A549 (cell line): ENCODE measurements at regions not wholly inside any gene's neighbourhood (a gene's known extent, or its start where the extent isn't known, plus 50 kb on each side); places are given as distances from the start of the nearest gene placed in this dataset.

Experiments
- ATAC-seq, 2 experiments: fragments of 200-7000 bp in 1 of 2; fragments of >200 bp in 1 of 2; cut with Nextera tagmentation in 1 of 2; cut with Tn5 transposase in 1 of 2; 3 replicates each; pipeline versions ENCODE4 v1.8.0 to v1.9.1; 2018 to 2020; ENCODE audit warnings: mild to moderate bottlenecking in 1 of 2, moderate library complexity in 1 of 2
- CTCF ChIA-PET: fragments of 300-600 bp; sonication (Branson Sonifier 250); formaldehyde crosslinking; extraction: SDS; loops from one replicate; lab custom pipeline; 2021; ENCODE audit warnings: antibody characterized with exemption, inconsistent platforms; lab: Yijun Ruan, JAX
- POLR2A ChIA-PET: fragments of 350-600 bp; formaldehyde crosslinking; extraction: SDS; loops from one replicate; lab custom pipeline; 2021; ENCODE audit warnings: antibody characterized with exemption, inconsistent platforms; lab: Yijun Ruan, JAX
- DNase-seq, 2 experiments: peaks; one replicate each; pipeline versions ENCODE4 v3.0.0 to v3.0.0-alpha.2; 2011 to 2016; ENCODE audit warnings: low read depth in 1 of 2, low spot score in 1 of 2
- FAIRE-seq: peaks from 2 replicates; lab custom pipeline; 2011; peaks lifted over from hg19 to GRCh38; lab: Jason Lieb, UNC
- H3K27ac ChIP-seq, 2 experiments: fragments of >200 bp; sonication (Bioruptor Twin); formaldehyde crosslinking; 3 replicates each; pipeline ENCODE4 v1.5.1; 2016 to 2017
- H3K4me1 ChIP-seq: fragments of >200 bp; sonication (Bioruptor Twin); formaldehyde crosslinking; 3 replicates; pipeline ENCODE4 v1.6.1; 2016
- H3K4me2 ChIP-seq: fragments of >200 bp; sonication (Bioruptor Twin); formaldehyde crosslinking; 3 replicates; pipeline ENCODE4 v1.6.1; 2016
- H3K4me3 ChIP-seq: fragments of >200 bp; sonication (Bioruptor Twin); formaldehyde crosslinking; 3 replicates; pipeline ENCODE4 v1.5.1; 2016
- H3K9me3 ChIP-seq: fragments of >200 bp; sonication (Bioruptor Twin); formaldehyde crosslinking; 3 replicates; pipeline ENCODE4 v1.6.1; 2016
- BHLHE40 ChIP-seq: IDR thresholded peaks from 2 replicates; pipeline ENCODE4 v1.6.1; 2012; ENCODE audit warnings: low read depth, low read length, inconsistent platforms
- EP300 ChIP-seq, 2 experiments: fragments of >200 bp; sonication (Bioruptor Twin); formaldehyde crosslinking; IDR thresholded peaks; 2 replicates in 1 of 2; 3 replicates in 1 of 2; pipeline ENCODE4 v1.6.1; 2016 to 2017
- ESRRA ChIP-seq: fragments of 150-350 bp; IDR thresholded peaks from 2 replicates; pipeline ENCODE4 v1.6.1; 2014; ENCODE audit warnings: mild to moderate bottlenecking, low read length, borderline replicate concordance
- FOSL2 ChIP-seq, 2 experiments: fragments of 450-650 bp in 1 of 2; fragments of >200 bp in 1 of 2; sonication (Bioruptor Twin) in 1 of 2; formaldehyde crosslinking; IDR thresholded peaks; 2 replicates each; pipeline versions ENCODE4 v1.5.0 to v1.6.1; 2016 to 2020; ENCODE audit warnings: mild to moderate bottlenecking in 1 of 2, moderate library complexity in 1 of 2
- JUN ChIP-seq, 2 experiments: fragments of >200 bp; sonication (Bioruptor Twin); formaldehyde crosslinking; IDR thresholded peaks; 2 replicates in 1 of 2; 3 replicates in 1 of 2; pipeline ENCODE4 v1.6.1; 2016 to 2017
- JUNB ChIP-seq: fragments of >200 bp; sonication (Bioruptor Twin); formaldehyde crosslinking; IDR thresholded peaks from 2 replicates; pipeline ENCODE4 v1.6.1; 2016
- KDM1A ChIP-seq: fragments of 200-600 bp; sonication (generic); IDR thresholded peaks from 2 replicates; pipeline ENCODE4 v1.6.1; 2016; ENCODE audit warnings: low read depth, mild to moderate bottlenecking
- POLR2A ChIP-seq: IDR thresholded peaks from 2 replicates; pipeline ENCODE4 v1.6.1; 2012; ENCODE audit warnings: mild to moderate bottlenecking, low read length
- RARB ChIP-seq: fragments of 250-450 bp; sonication (Bioruptor Pico); IDR thresholded peaks from 2 replicates; pipeline ENCODE4 v1.8.0; 2021; ENCODE audit warnings: mild to moderate bottlenecking, moderate library complexity
- REST ChIP-seq: fragments of 200-600 bp; sonication (generic); IDR thresholded peaks from 2 replicates; pipeline ENCODE4 v1.6.1; 2016; ENCODE audit warnings: antibody characterized with exemption, mild to moderate bottlenecking, moderate library complexity
- ZNF302 ChIP-seq: fragments of 250-450 bp; sonication (Bioruptor Pico); IDR thresholded peaks from 2 replicates; pipeline ENCODE4 v1.9.0; 2021; ENCODE audit warnings: inconsistent platforms, mild to moderate bottlenecking, moderate library complexity
- WGBS: methylation state at CpG from one replicate; pipeline ENCODE4 v1.1.6; 2017; ENCODE audit errors: missing lambda C conversion rate; 5-methylcytosine and 5-hydroxymethylcytosine counted together
- TF ChIP-seq, protein P1 (sequence below): IDR thresholded peaks from 2 replicates; pipeline ENCODE4 v1.6.1; 2012
- TF ChIP-seq, protein P2 (sequence below): fragments of >200 bp; sonication (Bioruptor Twin); formaldehyde crosslinking; IDR thresholded peaks from 3 replicates; pipeline ENCODE4 v1.6.1; 2016
- TF ChIP-seq, protein P3 (sequence below): fragments of 250-450 bp; sonication (Bioruptor Pico); IDR thresholded peaks from 2 replicates; pipeline ENCODE4 v1.5.0; 2020; ENCODE audit warnings: low read depth, mild to moderate bottlenecking, moderate library complexity
- TF ChIP-seq, protein P4 (sequence below): fragments of >200 bp; sonication (Bioruptor Twin); formaldehyde crosslinking; IDR thresholded peaks from 3 replicates; pipeline ENCODE4 v1.5.1; 2016
- TF ChIP-seq, protein P5 (sequence below): IDR thresholded peaks from 2 replicates; pipeline ENCODE4 v1.6.1; 2012

GRCh38 chr18:6505498-6505875 is 90.8 kb upstream of the L3MBTL4 start:
- WGBS: 0% methylated on average over 2 of the region's 2 CpGs
- Histone ChIP-seq H3K4me2 (no peak overlapping the region), H3K9me3 (no peaks in the 10 kb centered on the region), H3K27ac (no peak overlapping the region), H3K4me3 (no peak overlapping the region), H3K4me1 (no peaks in the 10 kb centered on the region)
- TF ChIP-seq EP300 (IDR thresholded peaks at IDR 0.05): no peak
- no peak for TF ChIP-seq REST
- no peak for TF ChIP-seq ZNF302 (CRISPR knock-in tag)
- no peak for TF ChIP-seq JUN (IDR thresholded peaks at IDR 0.05)
- TF ChIP-seq BHLHE40: no peak
- TF ChIP-seq POLR2A: no peak
- TF ChIP-seq, protein P1, sequence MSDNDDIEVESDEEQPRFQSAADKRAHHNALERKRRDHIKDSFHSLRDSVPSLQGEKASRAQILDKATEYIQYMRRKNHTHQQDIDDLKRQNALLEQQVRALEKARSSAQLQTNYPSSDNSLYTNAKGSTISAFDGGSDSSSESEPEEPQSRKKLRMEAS: no peak
- TF ChIP-seq RARB (CRISPR knock-in tag): no peak
- TF ChIP-seq JUNB: no peak
- TF ChIP-seq KDM1A: no peak
- TF ChIP-seq, protein P2, sequence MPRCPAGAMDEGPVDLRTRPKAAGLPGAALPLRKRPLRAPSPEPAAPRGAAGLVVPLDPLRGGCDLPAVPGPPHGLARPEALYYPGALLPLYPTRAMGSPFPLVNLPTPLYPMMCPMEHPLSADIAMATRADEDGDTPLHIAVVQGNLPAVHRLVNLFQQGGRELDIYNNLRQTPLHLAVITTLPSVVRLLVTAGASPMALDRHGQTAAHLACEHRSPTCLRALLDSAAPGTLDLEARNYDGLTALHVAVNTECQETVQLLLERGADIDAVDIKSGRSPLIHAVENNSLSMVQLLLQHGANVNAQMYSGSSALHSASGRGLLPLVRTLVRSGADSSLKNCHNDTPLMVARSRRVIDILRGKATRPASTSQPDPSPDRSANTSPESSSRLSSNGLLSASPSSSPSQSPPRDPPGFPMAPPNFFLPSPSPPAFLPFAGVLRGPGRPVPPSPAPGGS: no peak
- TF ChIP-seq, protein P3, sequence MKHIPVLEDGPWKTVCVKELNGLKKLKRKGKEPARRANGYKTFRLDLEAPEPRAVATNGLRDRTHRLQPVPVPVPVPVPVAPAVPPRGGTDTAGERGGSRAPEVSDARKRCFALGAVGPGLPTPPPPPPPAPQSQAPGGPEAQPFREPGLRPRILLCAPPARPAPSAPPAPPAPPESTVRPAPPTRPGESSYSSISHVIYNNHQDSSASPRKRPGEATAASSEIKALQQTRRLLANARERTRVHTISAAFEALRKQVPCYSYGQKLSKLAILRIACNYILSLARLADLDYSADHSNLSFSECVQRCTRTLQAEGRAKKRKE (CRISPR knock-in tag): no peak
- no peak for TF ChIP-seq FOSL2 (IDR thresholded peaks at IDR 0.05)
- TF ChIP-seq FOSL2 (CRISPR knock-in tag; IDR thresholded peaks at IDR 0.05): no peak
- TF ChIP-seq, protein P4, sequence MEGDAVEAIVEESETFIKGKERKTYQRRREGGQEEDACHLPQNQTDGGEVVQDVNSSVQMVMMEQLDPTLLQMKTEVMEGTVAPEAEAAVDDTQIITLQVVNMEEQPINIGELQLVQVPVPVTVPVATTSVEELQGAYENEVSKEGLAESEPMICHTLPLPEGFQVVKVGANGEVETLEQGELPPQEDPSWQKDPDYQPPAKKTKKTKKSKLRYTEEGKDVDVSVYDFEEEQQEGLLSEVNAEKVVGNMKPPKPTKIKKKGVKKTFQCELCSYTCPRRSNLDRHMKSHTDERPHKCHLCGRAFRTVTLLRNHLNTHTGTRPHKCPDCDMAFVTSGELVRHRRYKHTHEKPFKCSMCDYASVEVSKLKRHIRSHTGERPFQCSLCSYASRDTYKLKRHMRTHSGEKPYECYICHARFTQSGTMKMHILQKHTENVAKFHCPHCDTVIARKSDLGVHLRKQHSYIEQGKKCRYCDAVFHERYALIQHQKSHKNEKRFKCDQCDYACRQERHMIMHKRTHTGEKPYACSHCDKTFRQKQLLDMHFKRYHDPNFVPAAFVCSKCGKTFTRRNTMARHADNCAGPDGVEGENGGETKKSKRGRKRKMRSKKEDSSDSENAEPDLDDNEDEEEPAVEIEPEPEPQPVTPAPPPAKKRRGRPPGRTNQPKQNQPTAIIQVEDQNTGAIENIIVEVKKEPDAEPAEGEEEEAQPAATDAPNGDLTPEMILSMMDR: no peak
- TF ChIP-seq, protein P5, sequence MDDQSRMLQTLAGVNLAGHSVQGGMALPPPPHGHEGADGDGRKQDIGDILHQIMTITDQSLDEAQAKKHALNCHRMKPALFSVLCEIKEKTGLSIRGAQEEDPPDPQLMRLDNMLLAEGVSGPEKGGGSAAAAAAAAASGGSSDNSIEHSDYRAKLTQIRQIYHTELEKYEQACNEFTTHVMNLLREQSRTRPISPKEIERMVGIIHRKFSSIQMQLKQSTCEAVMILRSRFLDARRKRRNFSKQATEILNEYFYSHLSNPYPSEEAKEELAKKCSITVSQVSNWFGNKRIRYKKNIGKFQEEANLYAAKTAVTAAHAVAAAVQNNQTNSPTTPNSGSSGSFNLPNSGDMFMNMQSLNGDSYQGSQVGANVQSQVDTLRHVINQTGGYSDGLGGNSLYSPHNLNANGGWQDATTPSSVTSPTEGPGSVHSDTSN: no peak
- FAIRE-seq (no peak), ATAC-seq (no peak), DNase-seq (no peak)
- CTCF ChIA-PET: no interaction called here
- POLR2A ChIA-PET: no interaction called here

GRCh38 chr18:6509417-6509816 is 94.7 kb upstream of the L3MBTL4 start:
- ChIA-PET CTCF (no interaction called here), POLR2A (no interaction called here)
- 15% methylated on average over 7 of the region's 7 CpGs for WGBS
- Histone ChIP-seq H3K4me2 (no peak overlapping the region), H3K27ac (no peak overlapping the region), H3K4me1 (no peaks in the 10 kb centered on the region), H3K4me3 (no peak overlapping the region), H3K9me3 (no peaks in the 10 kb centered on the region)
- DNase-seq (no peak), ATAC-seq (no peak), FAIRE-seq (no peak)
- TF ChIP-seq ESRRA: no peak
- TF ChIP-seq, protein P3 (CRISPR knock-in tag): no peak
